Naive B cell (primary cell): ENCODE measurements at regions not wholly inside any gene's neighbourhood (a gene's known extent, or its start where the extent isn't known, plus 50 kb on each side); places are given as distances from the start of the nearest gene placed in this dataset.
A peak's percentile ranks its signal among the peaks of the same experiment; 100 is the strongest.
"Not testable (repeated sequence)": the region's sequence is repeated elsewhere in the genome, so short reads cannot be mapped to it uniquely, and the experiment has no call there.

Experiments used
- ATAC-seq, 2 donors: fragments of 150-1000 bp; cut with Tn5 transposase; 2 replicates each; pipeline ENCODE4 v1.10.0; 2021; ENCODE audit warnings: low read depth in 2 of 2, mild to moderate bottlenecking in 2 of 2, moderate library complexity in 2 of 2
- DNase-seq: peaks from one replicate; pipeline ENCODE4 v3.0.0; 2022
- H3K27ac Mint-ChIP-seq, 6 donors: one replicate each; pipeline ENCODE4 v1.8.0; 2020 to 2022; ENCODE audit warnings: mild to moderate bottlenecking in 6 of 6, mixed read lengths in 6 of 6, moderate library complexity in 5 of 6, inconsistent platforms in 2 of 6
- H3K27me3 Mint-ChIP-seq, 3 donors: one replicate each; pipeline ENCODE4 v1.8.0; 2021 to 2022; ENCODE audit warnings: mixed read lengths in 3 of 3, mild to moderate bottlenecking in 1 of 3
- H3K36me3 Mint-ChIP-seq, 2 donors: one replicate each; pipeline ENCODE4 v1.8.0; 2020 to 2022; ENCODE audit warnings: mixed read lengths in 2 of 2, inconsistent platforms in 1 of 2, mild to moderate bottlenecking in 1 of 2
- H3K4me1 Mint-ChIP-seq, 3 donors: one replicate each; pipeline ENCODE4 v1.8.0; 2020 to 2022; ENCODE audit warnings: mixed read lengths in 3 of 3, inconsistent platforms in 1 of 3, mild to moderate bottlenecking in 1 of 3, moderate library complexity in 1 of 3
- H3K4me3 Mint-ChIP-seq, 8 donors: one replicate each; pipeline ENCODE4 v1.8.0; 2020 to 2022; ENCODE audit warnings: mild to moderate bottlenecking in 8 of 8, mixed read lengths in 8 of 8, moderate library complexity in 8 of 8, inconsistent platforms in 2 of 8
- H3K9me3 Mint-ChIP-seq, 7 donors: one replicate each; pipeline ENCODE4 v1.8.0; 2020 to 2022; ENCODE audit warnings: mixed read lengths in 7 of 7, mild to moderate bottlenecking in 5 of 7, inconsistent platforms in 2 of 7, moderate library complexity in 1 of 7

- no peaks in the 10 kb centered on the region for H3K4me1 Mint-ChIP-seq
- DNase-seq: no peak
- ATAC-seq: no peak
- H3K27ac Mint-ChIP-seq: no peak overlapping the region
- peaks cover 0 to 12% (median 2%) of the 10 kb centered on the region in 7 donors for H3K9me3 Mint-ChIP-seq
- H3K27me3 Mint-ChIP-seq: peaks cover 6 to 16% (median 7%) of the 10 kb centered on the region in 3 donors
- no peak overlapping the region for H3K4me3 Mint-ChIP-seq
- H3K36me3 Mint-ChIP-seq: no peaks in the 10 kb centered on the region
Measured at GRCh38 chr18:51342815-51343214, 145.3 kb upstream of the MEX3C start.

- peaks cover 0 to 12% (median 2%) of the 10 kb centered on the region in 7 donors for H3K9me3 Mint-ChIP-seq
- H3K36me3 Mint-ChIP-seq: no peaks in the 10 kb centered on the region
- ATAC-seq (no peak), DNase-seq (no peak)
- no peak overlapping the region for H3K4me3 Mint-ChIP-seq
- H3K4me1 Mint-ChIP-seq: no peaks in the 10 kb centered on the region
- H3K27me3 Mint-ChIP-seq: peaks cover 6 to 21% (median 14%) of the 10 kb centered on the region in 3 donors
- H3K27ac Mint-ChIP-seq: no peak overlapping the region
Measured at GRCh38 chr18:51345848-51346391, 148.4 kb upstream of the MEX3C start.

DNA sequence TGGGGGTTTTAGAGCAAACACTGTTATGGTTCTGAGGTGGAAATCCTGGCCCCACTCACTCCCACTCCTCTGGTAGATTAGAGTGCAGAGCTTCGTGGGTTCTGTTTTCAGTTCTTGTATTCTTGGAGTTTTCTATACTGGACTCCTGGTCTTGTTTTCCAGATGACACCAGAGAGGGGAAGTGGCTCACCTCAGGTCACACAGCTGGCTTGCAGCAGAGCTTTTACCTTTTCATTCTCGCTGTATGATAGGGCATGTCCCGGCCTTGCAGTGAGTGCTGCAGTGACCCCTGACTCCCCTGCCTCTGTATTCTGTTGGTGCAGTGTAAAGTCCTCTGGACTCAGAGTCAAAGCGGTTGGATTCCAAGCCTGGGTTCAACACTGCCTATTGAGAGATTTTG is 148.9 kb upstream of the MEX3C start:
- peaks cover 0 to 12% (median 3%) of the 10 kb centered on the region in 7 donors for H3K9me3 Mint-ChIP-seq
- no peak overlapping the region for H3K27ac Mint-ChIP-seq
- no peaks in the 10 kb centered on the region for H3K4me1 Mint-ChIP-seq
- H3K36me3 Mint-ChIP-seq: no peaks in the 10 kb centered on the region
- no peak overlapping the region for H3K4me3 Mint-ChIP-seq
- ATAC-seq: no peak
- H3K27me3 Mint-ChIP-seq: peaks cover 8 to 26% (median 14%) of the 10 kb centered on the region in 3 donors
- DNase-seq: no peak

DNA sequence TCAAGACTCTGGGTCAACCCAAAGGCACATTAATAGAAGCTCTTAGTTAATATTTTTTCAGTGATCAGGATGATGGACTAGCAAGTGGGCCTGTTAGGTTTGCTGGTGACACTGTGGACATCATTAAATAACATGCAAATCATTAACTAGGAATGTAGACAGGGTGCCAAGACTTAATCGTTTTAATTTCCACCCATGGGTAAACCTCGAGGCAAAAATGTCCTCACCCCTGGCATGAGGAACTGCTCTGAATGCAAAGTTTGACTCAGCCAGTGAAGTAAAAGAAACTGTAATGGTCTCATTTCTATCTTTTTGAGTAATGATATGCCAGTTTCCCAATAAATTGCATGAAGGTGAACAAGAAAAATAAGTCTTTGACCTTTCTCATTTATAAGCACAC is 152.6 kb upstream of the MEX3C start:
- peaks cover 0 to 7% (median 1%) of the 10 kb centered on the region in 7 donors for H3K9me3 Mint-ChIP-seq
- H3K4me1 Mint-ChIP-seq: no peaks in the 10 kb centered on the region

GRCh38 chr18:51355841-51356240 is 158.4 kb upstream of the MEX3C start:
- ATAC-seq: no peak

More for the DNA sequence above, 152.6 kb upstream of the MEX3C start:
- ATAC-seq (no peak), DNase-seq (no peak)
- peaks cover 23 to 31% (median 27%) of the 10 kb centered on the region in 3 donors for H3K27me3 Mint-ChIP-seq
- no peak overlapping the region for H3K27ac Mint-ChIP-seq
- no peaks in the 10 kb centered on the region for H3K36me3 Mint-ChIP-seq
- no peak overlapping the region for H3K4me3 Mint-ChIP-seq

DNA sequence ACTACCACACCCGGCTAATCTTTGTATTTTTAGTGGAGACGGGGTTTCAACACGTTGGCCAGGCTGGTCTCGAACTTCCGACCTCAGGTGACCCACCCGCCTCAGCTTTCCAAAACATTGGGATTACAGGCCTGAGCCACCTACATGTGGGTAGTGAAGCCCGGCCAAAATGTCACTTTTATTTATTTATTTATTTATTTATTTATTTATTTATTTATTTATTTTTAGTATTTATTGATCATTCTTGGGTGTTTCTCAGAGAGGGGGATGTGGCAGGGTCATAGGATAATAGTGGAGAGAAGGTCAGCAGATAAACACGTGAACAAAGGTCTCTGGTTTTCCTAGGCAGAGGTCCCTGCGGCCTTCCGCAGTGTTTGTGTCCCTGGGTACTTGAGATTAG is 162.8 kb upstream of the MEX3C start:
- peaks cover 8 to 15% (median 11%) of the 10 kb centered on the region in 3 donors for H3K27me3 Mint-ChIP-seq
- not testable (repeated sequence) for H3K27ac Mint-ChIP-seq, H3K4me3 Mint-ChIP-seq, DNase-seq, ATAC-seq, H3K36me3 Mint-ChIP-seq, H3K9me3 Mint-ChIP-seq, H3K4me1 Mint-ChIP-seq

More at GRCh38 chr18:51355841-51356240, 158.4 kb upstream of the MEX3C start:
- Mint-ChIP-seq H3K4me1 (no peaks in the 10 kb centered on the region), H3K4me3 (no peak overlapping the region), H3K27me3 (peaks cover 24 to 30% (median 29%) of the 10 kb centered on the region in 3 donors), H3K36me3 (no peaks in the 10 kb centered on the region), H3K9me3 (peaks cover 0 to 7% (median 0%) of the 10 kb centered on the region in 7 donors), H3K27ac (no peak overlapping the region)
- DNase-seq: no peak

- peaks cover 0 to 2% (median 0%) of the 10 kb centered on the region in 7 donors for H3K9me3 Mint-ChIP-seq
- no peak overlapping the region for H3K4me3 Mint-ChIP-seq
- H3K36me3 Mint-ChIP-seq: no peaks in the 10 kb centered on the region
- H3K27me3 Mint-ChIP-seq: peaks cover 3 to 15% (median 11%) of the 10 kb centered on the region in 3 donors
- H3K27ac Mint-ChIP-seq: no peak overlapping the region
- peaks cover 0 to 3% (median 0%) of the 10 kb centered on the region in 3 donors for H3K4me1 Mint-ChIP-seq
- DNase-seq (no peak), ATAC-seq (no peak)
Measured at GRCh38 chr18:51361130-51361860, 163.8 kb upstream of the MEX3C start.

DNA sequence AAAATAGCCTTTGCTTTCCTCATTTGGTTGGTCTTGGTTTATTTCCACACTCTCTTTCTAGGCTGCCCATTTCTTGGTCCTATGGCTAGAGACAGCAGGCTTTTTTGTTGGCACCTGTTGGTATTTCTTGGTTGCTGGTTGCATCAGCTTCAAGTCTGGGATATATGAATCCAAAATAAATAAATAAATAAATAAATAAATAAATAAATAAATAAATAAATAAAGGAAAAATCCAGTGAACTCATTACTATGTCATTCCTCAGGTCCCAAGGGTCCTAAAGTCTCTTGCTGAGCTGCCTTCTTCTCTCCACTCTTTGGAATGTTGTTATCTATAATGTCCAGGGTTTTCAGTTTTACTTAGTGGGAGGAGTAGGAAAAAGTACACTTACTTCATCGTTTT is 165.9 kb upstream of the MEX3C start:
- H3K36me3 Mint-ChIP-seq: no peaks in the 10 kb centered on the region
- DNase-seq: no peak
- H3K9me3 Mint-ChIP-seq: peaks cover 0 to 2% (median 0%) of the 10 kb centered on the region in 7 donors
- peaks cover 0 to 3% (median 0%) of the 10 kb centered on the region in 3 donors for H3K4me1 Mint-ChIP-seq
- no peak for ATAC-seq
- H3K4me3 Mint-ChIP-seq: no peak overlapping the region
- peak overlapping the region in 1 of 6 donors; percentile 65 for H3K27ac Mint-ChIP-seq
- peaks cover 3 to 16% (median 12%) of the 10 kb centered on the region in 3 donors for H3K27me3 Mint-ChIP-seq

DNA sequence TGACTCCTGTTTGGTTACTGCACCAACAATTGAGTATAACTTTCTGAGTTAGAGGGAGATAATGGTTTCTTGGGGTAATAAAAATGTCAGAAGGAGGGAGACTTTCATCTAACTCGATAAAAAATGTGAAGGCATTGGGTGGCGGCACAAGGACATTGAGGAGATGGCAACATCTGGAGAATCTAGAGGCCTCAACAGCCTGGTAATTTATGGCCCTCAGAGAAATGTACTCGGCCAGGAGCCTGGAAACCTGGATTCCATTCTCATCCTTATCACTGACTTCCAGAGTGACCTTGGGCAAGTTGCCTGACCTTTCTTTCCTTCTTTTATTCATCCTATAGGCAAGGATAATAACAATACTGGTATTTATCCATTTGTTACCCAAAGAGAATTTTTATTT is 173.5 kb upstream of the MEX3C start:
- H3K4me3 Mint-ChIP-seq: no peak overlapping the region
- ATAC-seq: no peak
- no peak for DNase-seq
- peaks cover 21 to 58% (median 55%) of the 10 kb centered on the region in 3 donors for H3K27me3 Mint-ChIP-seq
- H3K4me1 Mint-ChIP-seq: no peaks in the 10 kb centered on the region
- H3K27ac Mint-ChIP-seq: no peak overlapping the region
- peaks cover 7 to 10% of the 10 kb centered on the region in 2 donors for H3K36me3 Mint-ChIP-seq
- peaks cover 3 to 22% (median 6%) of the 10 kb centered on the region in 7 donors for H3K9me3 Mint-ChIP-seq

DNA sequence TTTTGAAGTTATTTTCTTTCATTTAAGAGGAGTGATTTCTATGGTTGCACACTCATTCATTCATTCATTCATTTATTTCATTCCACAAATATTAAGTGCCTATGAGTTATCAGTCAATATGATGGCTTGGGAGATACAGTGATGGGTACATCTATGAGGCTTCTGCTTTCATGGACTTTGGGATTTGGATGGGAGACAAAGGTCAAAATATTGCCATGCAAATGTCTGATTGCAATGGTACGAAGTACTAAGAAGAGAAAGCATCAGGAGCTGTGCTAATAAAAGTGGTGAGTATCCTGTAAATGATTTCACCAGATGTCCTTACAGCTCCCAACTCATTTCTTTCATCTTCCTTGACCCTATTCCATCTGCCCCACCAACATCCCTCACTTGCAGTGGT is 174.4 kb upstream of the MEX3C start:
- peaks cover 4 to 22% (median 6%) of the 10 kb centered on the region in 7 donors for H3K9me3 Mint-ChIP-seq
- no peak overlapping the region for H3K4me3 Mint-ChIP-seq
- H3K36me3 Mint-ChIP-seq: peaks cover 7 to 10% of the 10 kb centered on the region in 2 donors
- H3K4me1 Mint-ChIP-seq: no peaks in the 10 kb centered on the region
- ATAC-seq (no peak), DNase-seq (no peak)
- peaks cover 21 to 63% (median 58%) of the 10 kb centered on the region in 3 donors for H3K27me3 Mint-ChIP-seq
- H3K27ac Mint-ChIP-seq: no peak overlapping the region

DNA sequence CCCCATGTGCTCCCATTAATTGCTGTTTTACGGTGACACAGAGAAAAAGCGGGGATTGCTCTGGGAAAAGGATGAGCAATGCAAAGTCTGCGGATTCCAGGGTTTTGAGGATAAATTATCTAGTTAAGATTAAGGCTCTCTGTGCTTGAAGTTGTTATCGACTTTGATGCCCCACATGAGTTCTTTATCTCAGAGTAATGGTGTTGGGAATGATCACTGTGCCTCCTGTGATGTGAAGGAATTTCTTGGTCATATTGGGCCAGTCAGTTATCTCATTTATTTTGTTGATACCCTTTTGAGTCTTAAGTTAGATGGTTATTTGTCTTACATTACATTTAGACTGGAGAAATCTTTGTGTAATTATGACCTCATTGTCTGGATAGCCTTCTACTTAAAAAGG is 184.6 kb upstream of the MEX3C start:
- H3K4me1 Mint-ChIP-seq: no peaks in the 10 kb centered on the region
- peaks cover 0 to 1% (median 0%) of the 10 kb centered on the region in 7 donors for H3K9me3 Mint-ChIP-seq
- no peaks in the 10 kb centered on the region for H3K36me3 Mint-ChIP-seq
- no peak for DNase-seq
- no peak for ATAC-seq
- no peak overlapping the region for H3K4me3 Mint-ChIP-seq
- H3K27me3 Mint-ChIP-seq: peaks cover 0 to 8% (median 3%) of the 10 kb centered on the region in 3 donors
- no peak overlapping the region for H3K27ac Mint-ChIP-seq

GRCh38 chr18:51383116-51383515 is 185.6 kb upstream of the MEX3C start:
- ATAC-seq (no peak), DNase-seq (no peak)
- Mint-ChIP-seq H3K9me3 (no peaks in the 10 kb centered on the region), H3K4me1 (no peaks in the 10 kb centered on the region), H3K27ac (no peak overlapping the region), H3K4me3 (no peak overlapping the region), H3K36me3 (no peaks in the 10 kb centered on the region), H3K27me3 (peaks cover 0 to 12% (median 0%) of the 10 kb centered on the region in 3 donors)

- no peak overlapping the region for H3K4me3 Mint-ChIP-seq
- no peak overlapping the region for H3K27ac Mint-ChIP-seq
- H3K4me1 Mint-ChIP-seq: no peaks in the 10 kb centered on the region
- peaks cover 0 to 14% (median 0%) of the 10 kb centered on the region in 3 donors for H3K27me3 Mint-ChIP-seq
- no peaks in the 10 kb centered on the region for H3K36me3 Mint-ChIP-seq
- no peaks in the 10 kb centered on the region for H3K9me3 Mint-ChIP-seq
- no peak for ATAC-seq
- no peak for DNase-seq
Measured at GRCh38 chr18:51383711-51384110, 186.2 kb upstream of the MEX3C start.

DNA sequence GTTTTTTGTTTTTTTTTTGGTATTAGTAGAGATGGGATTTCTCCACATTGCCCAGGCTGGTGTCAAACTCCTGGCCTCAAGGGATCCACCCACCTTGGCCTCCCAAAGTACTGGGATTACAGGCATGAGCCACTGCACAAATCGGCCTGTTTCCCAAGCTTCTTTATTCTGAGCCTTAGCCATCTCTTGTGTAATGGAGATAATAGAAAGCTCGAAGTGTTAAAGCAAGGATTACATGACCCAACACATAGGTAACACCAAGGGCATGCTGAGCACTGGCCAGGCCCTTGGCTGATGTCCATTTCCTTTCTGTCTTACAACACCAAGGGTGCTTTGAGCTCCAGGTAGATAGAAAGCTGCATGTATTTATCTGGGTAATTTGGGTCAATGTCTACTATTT is 187.8 kb upstream of the MEX3C start:
- DNase-seq (no peak), ATAC-seq (no peak)
- H3K9me3 Mint-ChIP-seq: no peaks in the 10 kb centered on the region
- no peak overlapping the region for H3K27ac Mint-ChIP-seq
- no peaks in the 10 kb centered on the region for H3K36me3 Mint-ChIP-seq
- no peak overlapping the region for H3K4me3 Mint-ChIP-seq
- H3K27me3 Mint-ChIP-seq: peaks cover 0 to 9% (median 0%) of the 10 kb centered on the region in 3 donors
- H3K4me1 Mint-ChIP-seq: no peaks in the 10 kb centered on the region
